T follicular helper cell (primary cell): ENCODE measurements at regions not wholly inside any gene's neighbourhood (a gene's known extent, or its start where the extent isn't known, plus 50 kb on each side); places are given as distances from the start of the nearest gene placed in this dataset.
"Not testable (repeated sequence)": the region's sequence is repeated elsewhere in the genome, so short reads cannot be mapped to it uniquely, and the experiment has no call there.

Experiments
- DNase-seq: peaks from one replicate; pipeline ENCODE4 v3.0.0-alpha.2; 2020; ENCODE audit warnings: low read depth

GRCh38 chr10:131363416-131363815 lies 51.9 kb upstream of the TCERG1L start:
- DNase-seq = no peak

DNA sequence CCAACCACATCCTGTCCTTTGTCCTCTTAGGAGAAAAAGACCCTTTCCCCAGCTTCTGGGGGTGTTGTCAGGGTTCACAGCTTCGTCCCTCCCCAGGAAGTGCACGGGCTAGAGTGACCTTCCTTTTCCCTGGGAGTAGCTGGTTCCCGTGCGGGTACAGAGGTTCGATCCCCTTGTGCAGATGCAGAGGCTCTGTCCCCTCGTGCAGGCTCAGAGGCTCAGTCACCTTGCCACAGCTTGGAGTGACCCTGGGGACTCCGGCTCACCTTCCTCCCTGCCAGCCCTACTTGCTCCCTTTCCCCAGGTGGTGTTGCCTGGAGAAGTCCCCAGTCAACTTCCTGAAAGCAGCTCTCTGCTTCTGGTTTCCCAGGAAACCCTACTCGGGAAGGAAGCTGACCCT lies 60.0 kb upstream of the TCERG1L start:
- DNase-seq = no peak

GRCh38 chr10:131381576-131381975 lies 70.1 kb upstream of the TCERG1L start:
- DNase-seq = no peak

GRCh38 chr10:131385161-131385872 lies 73.8 kb upstream of the TCERG1L start:
- not testable (repeated sequence) for DNase-seq

DNA sequence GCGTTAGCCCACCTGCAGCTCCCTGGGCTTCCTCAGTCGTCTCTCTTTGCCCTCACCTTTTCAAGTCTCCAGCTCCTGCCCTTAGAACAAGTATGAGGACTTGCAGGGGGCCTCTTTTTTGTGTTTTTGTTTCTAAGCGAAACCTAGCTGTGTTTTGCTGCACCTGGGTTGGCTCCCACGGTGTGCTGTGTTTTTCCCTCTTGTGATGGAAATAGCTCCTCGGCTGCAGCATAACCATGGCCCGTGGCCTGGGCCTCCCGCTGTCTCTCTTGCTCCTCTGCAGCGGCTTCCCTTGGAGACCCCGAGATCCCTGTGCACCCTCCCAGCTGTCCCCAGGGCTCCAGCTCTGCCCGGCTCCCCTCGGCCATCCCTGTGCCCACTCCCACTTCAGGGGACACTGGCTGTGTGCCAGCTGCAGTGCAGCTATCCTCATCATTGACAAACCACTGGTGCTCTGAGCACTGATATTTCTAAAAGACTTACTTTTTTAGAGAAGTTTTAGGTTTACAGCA lies 75.6 kb upstream of the TCERG1L start:
- DNase-seq = no peak

- DNase-seq = no peak
Observed at GRCh38 chr10:131391936-131392335, 80.4 kb upstream of the TCERG1L start.

- no peak for DNase-seq
Observed at GRCh38 chr10:131396121-131397050, 84.9 kb upstream of the TCERG1L start.

- no peak for DNase-seq
Observed at GRCh38 chr10:131398166-131398565, 86.6 kb upstream of the TCERG1L start.

GRCh38 chr10:131399981-131400380 lies 88.5 kb upstream of the TCERG1L start:
- DNase-seq = no peak

DNA sequence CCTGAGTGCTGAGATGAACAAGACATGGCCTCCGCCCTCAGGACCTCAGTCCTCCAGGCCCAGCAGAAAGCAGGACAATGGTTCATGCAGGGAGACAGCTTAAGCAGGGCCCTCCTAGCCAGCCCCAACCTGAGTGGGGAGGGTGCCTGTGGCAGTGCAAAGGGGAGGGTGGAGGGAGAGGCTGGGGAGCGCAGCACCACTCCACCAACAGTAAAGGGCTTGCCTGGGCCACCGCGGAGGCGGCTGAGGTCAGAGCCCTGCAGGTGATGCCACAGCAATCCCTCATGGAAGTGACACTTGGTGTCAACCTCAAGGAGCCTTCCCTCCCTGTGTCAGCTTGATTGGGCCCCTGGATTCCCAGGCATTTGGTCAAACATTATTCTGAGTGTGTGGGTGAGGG lies 89.0 kb upstream of the TCERG1L start:
- DNase-seq = no peak

DNA sequence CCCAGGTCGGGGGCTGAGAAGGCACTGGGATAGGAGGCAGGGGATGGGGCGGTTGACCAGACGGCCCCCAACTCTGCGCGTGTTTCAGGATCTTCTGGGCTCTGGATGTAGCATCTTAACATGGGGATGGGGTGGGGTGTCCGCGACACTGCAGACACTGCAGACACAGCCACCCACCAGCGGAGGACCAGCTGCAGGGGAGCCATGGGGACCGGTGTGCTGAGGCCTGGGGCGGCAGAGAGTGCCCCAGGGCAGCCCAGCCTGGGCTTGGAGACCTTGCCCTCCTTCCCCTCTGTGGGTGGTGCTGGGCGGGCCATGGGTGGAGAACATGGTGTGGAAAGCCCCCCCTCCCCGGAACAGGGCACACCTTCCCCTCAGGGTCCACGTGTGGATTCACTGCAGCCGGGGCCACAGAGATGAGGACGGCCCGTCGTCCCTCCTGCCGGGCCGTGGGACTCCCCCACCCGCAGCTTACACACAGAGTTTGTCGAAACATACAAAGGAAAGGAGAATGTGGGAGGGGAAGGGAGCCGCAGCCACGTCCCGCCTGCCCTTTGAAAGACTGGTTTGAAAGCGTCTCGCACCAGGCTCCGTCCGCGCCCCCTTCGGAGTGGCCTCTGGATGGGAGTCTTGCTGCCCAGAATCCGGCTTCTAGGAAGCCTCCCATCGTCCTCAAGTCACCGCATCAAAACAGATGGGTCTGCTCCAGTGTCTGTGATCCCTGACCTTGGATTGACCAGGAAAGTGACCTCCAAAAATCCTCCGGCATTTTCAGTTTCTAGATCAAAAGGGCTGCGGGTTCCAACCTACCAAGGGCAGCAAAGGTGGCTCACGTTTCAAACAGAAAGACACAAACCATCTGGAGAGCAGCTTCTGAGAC lies 91.5 kb upstream of the TCERG1L start:
- DNase-seq = no peak

- DNase-seq = no peak
Observed at GRCh38 chr10:131403936-131404335, 92.4 kb upstream of the TCERG1L start.

DNA sequence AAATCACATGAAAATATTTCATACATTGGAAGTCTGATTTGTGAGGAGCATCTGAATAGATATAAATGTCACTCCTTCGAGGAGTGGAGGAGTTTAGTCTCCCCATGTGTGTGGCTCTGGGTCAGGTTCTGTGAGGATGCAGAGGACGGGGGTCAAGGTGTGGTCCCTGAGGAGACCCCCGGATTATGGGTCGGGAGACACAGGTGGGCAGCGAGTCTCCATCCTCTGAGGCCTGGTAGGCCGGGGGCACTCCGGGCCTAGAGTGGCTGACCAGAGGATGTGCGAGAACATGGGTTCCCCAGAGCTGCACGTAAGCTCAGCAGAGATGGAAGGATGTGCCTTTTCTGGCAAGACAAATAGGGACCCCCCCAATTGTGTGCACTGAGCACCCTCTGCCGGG lies 93.4 kb upstream of the TCERG1L start:
- no peak for DNase-seq

DNA sequence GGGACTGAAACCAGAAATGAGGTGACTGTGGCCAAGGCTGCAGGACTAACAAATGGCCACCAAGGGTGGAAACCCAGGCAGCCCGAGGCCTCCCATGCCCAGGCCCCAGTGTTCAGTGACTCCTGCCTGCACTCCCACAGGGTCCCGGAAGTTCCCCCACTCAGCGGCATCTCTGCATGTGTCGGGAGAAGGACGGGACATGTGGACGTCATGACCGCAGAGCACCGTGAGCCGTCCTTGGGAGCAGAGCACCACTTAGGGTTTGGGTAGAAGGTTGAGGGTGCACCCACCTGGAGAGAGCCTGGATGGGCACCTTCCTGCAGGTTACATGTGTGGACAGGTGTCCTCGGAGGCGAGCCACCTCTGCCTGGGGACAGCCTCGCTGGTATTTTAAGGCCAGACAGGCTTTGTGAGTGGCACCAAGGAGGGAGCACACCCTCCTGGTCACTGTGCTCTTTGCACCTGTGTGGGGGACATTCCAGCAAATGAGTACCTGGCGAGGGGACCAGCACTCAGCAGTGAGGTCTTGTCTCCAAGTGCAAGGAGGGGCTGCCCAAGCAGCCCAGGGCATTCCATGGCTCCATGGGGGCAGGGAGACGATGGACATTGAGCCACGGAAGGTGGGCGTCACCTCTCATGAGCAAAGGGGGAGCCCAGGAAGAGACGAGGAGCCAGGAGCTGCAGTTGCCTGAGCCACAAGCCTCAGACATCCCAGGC lies 95.3 kb upstream of the TCERG1L start:
- DNase-seq = no peak

DNA sequence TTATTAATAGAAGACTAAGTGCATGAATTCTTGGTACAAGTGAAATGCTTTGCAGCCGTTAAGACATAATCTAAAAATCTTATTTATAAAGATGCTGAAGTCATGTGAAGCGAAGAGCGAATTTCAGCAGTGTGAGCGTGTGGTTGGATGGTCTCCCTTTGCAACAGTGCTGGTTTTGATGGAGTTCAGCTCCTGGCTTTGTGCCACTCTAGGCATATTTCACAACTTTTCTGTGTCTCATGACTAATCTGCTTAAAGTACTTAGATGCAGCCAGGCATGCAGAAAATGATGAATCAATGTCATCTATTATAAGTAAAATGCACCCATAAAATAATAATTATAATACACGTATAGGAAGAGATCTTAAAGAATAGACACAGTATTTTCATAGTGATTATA lies 107.2 kb upstream of the TCERG1L start:
- DNase-seq = no peak

- no peak for DNase-seq
Observed at GRCh38 chr10:131419797-131420196, 108.3 kb upstream of the TCERG1L start.

- DNase-seq = no peak
Observed at GRCh38 chr10:131420867-131421266, 109.3 kb upstream of the TCERG1L start.

DNA sequence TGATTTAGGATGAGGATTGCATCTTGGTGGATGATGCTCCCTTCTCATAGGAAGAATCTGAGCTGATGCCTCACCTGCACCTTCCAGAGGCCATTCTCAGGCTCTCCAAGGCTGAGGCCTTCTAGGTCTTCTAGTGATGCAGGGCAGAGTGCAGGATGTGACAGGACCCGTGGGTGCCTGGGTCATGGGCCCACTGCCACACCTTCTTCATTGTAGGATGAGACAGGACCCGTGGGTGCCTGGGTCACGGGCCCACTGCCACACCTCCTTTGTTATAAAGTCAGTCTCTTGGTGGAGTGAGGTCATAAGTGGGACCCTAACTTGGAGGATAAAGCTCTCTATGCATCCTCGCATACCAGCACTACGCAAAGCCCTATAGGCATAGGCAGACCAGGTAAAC lies 109.9 kb upstream of the TCERG1L start:
- DNase-seq = no peak

DNA sequence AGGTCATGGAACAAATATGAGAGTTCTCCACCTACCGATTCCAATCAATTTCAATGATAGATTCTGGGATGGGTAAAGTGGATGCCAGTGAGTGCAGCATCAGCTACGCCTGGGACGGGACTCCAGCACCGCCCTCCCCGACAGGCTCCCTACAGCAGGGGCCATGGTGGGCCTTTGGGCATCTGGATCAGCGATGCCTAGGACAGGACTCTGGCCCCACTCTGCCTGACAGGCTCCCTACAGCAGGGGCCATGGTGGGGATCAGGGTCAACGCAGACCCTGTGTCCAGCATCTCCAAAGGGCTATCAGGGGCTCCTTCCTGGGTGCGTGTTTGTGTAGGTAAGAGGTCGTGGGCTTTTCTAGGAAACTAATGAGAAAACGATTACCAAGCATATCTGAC lies 111.2 kb upstream of the TCERG1L start:
- DNase-seq = no peak

- DNase-seq = no peak
Observed at GRCh38 chr10:131424053-131424452, 112.5 kb upstream of the TCERG1L start.

DNA sequence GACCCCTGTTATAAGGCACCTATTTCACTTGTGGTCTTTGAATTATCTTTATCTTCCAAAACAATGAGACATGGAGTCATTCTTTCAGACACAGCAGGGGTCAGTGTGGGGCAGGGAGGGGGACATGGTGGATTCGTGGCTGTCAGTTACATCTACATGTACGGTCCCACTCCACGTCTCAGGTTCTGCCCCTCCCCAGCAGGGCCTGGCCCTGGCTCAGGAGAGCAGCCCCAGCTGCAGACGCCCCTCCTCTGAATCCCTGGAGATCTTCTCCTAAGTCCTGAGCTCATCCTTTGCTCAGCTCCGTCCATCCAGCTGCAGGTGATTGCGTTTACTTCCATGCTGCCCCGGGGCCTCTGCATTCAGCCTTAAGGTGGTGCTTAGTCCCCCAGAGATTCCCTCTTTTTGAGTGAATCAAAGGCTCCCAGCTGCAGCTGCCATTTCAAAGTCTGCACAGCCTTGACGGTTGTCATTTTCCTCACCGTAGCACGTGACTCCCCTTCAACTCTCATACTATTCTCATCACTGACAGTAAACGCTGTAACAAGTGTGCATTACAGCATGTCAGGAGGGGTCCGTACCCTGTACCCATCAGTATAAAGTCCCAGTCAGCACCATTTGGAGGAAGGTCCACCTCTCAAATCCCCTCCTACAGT lies 113.4 kb upstream of the TCERG1L start:
- DNase-seq = no peak
